ENCODE measurements at regions not wholly inside any gene's neighbourhood (a gene's known extent, or its start where the extent isn't known, plus 50 kb on each side); places are given as distances from the start of the nearest gene placed in this dataset.
"Not testable (repeated sequence)": the region's sequence is repeated elsewhere in the genome, so short reads cannot be mapped to it uniquely, and the experiment has no call there.

- DNase-seq, result no peak
Measured at GRCh38 chr3:3686907-3687648, 112.2 kb upstream of the LRRN1 start.

DNA sequence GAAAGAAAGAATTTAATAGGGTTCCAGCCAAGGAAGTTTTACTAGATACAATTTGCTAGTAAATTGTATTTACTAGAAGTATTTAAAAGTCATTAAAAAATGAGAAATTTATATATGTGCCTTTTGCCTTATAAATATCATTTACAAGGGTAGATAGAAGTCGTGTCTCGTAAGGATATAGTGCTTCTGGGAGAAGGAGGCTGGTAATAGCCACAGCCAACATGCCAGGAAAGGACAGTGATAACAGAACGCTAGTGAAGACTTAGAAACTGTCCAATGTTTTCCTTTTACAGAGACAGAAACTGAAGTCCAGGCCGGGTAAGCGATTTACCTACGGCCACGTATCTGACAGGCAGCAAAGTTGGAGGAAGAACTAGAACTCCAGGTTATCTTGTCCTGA lies 113.5 kb upstream of the LRRN1 start:
- no peak for DNase-seq

- no peak for DNase-seq
Measured at GRCh38 chr3:3683261-3683660, 116.0 kb upstream of the LRRN1 start.

DNA sequence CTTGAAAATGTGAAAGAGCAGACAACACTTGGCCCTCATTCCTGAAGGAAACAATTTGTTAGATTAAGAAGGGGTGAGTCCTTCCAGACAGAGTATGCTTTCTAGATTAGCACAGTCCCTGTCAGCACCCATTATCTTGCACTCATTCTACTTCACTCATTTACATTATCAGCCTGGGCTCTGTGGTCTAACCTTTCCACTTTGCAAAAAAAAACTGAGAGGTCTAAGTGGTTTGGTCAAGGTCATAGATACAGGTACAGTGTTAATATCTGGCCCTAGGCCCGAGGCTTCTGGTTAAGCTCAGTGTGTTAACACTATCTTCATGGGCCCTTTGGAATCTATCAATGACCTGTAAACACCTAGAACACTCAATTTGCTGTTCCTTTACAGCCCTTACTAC lies 123.4 kb upstream of the LRRN1 start:
- DNase-seq, result no peak

- DNase-seq, result no peak
Measured at GRCh38 chr3:3675186-3675585, 124.0 kb upstream of the LRRN1 start.

DNA sequence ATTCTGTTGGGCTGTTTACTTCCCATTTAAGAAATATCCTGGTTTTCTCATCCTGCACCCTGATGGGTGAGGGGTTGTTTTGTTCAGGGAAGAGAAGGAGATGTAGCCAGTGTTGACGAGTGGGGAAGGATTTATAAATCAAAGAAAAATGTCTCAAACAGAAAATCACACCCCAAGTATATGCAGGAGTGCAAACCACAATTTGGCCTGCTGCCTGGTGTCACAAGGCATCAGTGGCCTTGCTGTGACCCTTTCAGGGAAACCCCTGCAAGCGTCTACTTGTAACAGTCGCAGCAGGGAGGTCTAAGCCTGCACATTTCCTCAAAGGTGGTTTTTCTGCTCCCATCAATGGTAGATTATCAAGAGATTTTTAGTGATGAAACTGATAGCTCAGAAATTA lies 132.6 kb upstream of the LRRN1 start:
- no peak for DNase-seq

DNA sequence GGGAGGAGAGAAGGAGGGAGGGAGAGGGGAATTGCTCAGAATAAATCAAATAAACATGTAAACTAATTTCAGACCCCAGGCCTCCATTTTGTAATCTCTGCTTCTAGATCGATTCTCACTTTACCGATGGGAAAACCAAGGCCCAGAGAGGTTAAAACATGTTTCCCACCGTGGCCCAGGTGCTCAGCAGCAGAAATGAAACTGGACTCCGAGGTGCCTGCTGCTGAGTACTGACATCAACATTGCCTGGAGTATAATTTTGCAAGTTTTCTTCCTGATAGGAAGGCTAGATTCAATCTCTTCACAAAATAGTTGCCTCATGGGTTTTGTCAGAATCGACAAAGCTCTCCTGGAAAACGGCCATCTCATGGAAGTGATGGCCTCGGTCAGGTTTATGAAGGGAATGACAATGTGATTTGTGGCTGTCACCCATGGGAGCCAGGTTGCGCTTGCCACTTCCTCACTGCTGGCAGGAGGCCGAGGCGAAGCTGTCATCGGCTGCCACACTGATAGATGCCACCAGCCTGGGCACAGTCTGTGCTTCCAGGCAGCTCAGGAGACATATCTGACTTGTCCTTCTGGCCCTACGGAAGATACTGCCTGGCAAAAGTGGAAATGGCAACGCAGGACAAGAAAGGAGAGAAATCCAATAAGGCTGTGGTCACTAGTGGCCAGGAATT lies 133.1 kb upstream of the LRRN1 start:
- no peak for DNase-seq

GRCh38 chr3:3665546-3665945 lies 133.7 kb upstream of the LRRN1 start:
- DNase-seq, result no peak

- DNase-seq, result no peak
Measured at GRCh38 chr3:3664935-3665334, 134.3 kb upstream of the LRRN1 start.

DNA sequence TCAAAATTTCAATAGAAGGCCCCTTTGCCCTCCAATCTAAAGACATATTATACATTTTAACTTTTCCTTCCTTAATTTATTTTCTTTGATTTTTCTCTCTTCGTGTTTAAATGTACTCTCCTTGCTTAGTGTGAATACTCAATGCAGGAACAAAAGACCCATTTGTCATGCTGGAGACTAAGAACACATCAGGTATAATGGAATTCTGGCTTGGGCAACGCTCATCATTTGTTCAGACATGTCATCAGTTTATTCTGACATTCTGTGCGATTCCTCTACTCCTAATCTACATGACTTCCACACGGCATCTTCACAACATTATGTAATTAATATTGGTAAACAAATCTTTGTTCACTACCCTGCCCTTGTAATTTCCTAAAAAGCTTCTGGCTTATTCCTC lies 136.6 kb upstream of the LRRN1 start:
- no peak for DNase-seq

GRCh38 chr3:3654916-3655315 lies 144.3 kb upstream of the LRRN1 start:
- no peak for DNase-seq

DNA sequence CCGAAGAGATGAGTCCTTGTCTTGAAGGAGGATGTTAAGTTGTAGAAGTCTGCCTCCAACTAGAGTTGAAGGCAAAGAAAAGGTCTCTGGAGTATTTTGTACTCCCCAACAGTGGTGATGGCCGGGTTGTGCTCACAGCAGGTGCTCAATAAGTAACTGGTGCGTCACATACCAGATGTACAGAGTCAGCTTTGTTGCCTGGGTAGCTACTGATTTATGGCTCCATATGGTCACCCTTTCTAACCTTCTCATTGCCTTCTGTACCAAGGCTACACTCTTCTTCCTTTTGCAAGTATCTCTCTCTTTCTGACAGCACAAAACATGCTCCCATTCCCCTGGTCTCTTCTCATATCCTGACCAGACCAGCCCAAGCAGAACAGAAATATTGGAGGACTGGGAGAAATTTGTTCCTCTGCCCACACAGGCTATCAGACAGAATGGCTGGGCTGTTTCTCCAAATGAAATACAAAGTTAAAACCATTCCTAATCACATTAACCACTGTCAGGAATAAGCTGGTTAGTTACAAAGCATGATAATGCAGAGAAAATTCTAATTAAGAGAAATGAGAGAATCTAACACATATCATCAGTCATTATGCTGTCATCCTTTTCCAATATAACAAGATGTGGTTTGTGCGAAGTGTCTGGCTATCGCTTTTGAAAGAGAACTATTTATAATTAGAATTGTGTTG lies 150.1 kb upstream of the LRRN1 start:
- no peak for DNase-seq

DNA sequence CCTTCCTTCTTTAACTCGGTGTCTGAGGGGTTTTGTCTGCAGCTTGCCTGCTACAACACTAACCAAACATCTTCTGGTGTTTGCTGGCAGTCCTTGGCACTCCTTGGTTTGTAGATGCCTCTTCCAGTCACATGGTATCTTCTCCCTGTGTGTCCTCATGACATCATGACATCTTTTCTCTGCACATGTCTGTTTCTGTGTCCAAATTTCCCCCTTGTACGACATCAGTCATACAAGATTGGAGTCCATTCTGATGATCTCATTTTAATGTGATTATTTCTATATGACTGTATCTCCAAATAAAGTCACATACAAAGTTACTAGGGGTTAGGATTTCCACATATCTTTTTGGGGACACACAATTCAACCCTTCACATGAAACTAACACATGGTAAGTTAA lies 152.3 kb upstream of the LRRN1 start:
- DNase-seq, result no peak

DNA sequence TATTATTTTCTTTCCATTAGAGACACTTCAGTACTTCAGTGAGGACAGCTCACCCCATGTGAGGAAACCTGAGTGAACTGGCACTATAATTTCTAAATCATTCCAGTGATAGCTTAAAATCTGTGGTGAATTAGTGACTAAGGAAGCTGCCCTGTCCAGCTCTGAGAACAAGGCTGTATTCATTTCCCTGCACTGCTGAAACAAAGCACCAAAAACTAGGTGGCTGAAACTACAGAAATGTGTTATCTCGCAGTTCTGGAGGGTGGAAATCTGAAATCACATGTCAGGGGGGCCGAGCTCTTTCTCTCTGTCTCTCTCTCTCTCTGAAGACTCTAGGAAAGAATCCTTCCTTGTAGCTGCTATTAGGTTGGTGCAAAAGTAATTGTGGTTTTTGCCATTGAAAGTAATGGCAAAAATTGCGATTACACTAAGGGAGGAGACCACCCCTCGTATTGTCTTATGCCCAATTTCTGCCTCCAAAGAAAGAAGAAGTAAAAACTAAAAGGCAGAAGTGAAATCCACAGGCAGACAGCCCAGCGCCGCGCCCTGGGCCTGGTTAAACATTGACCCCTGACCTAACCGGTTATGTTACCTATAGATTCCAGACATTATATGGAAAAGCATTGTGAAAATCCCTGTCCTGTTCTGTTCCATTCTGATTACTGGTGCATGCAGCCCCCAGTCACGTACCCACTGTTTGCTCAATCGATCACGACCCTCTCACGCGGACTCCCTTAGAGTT lies 153.0 kb upstream of the LRRN1 start:
- not testable (repeated sequence) for DNase-seq

GRCh38 chr3:3641877-3642455 lies 157.3 kb upstream of the LRRN1 start:
- no peak for DNase-seq

- DNase-seq, result no peak
Measured at GRCh38 chr3:3639078-3639477, 160.2 kb upstream of the LRRN1 start.

GRCh38 chr3:3636815-3637214 lies 162.4 kb upstream of the LRRN1 start:
- no peak for DNase-seq

DNA sequence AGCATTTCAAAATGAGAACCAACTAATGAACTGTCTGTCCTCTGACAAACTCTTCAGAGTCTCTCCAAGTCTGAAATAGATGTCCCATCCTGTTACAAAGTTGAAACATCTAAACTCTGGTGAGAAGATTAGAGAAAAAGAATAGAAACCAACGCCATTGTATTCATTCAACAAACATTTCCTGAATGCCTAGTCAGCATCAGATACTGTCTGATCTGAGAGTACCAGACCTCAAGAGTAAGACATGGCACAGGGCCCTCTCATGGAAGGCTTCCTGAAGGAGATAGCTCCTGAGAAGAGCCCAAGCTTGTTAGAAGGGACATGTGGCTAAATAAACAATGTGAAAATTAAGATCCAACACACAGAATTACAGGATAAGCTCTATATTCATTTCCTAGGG lies 164.1 kb upstream of the LRRN1 start:
- no peak for DNase-seq

DNA sequence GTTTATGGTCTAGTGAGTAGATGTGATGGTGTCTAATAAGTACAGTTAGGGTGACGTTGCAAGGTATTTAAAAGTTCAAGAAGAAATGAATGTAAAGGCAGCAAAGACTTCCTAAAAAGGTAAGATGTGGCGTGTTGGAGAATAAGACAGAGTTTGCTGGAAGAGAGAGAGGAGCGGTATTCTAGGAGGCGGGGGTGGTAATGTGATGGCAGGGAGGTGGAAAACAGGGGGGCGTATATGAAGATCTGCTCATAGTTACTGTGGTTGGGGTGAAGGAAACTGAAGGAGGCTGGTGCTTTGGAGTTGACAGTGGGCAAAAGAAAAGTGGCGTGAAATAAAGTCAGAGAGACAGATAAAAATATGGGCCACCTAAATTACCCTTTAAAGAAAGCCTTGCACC lies 164.9 kb upstream of the LRRN1 start:
- DNase-seq, result no peak

DNA sequence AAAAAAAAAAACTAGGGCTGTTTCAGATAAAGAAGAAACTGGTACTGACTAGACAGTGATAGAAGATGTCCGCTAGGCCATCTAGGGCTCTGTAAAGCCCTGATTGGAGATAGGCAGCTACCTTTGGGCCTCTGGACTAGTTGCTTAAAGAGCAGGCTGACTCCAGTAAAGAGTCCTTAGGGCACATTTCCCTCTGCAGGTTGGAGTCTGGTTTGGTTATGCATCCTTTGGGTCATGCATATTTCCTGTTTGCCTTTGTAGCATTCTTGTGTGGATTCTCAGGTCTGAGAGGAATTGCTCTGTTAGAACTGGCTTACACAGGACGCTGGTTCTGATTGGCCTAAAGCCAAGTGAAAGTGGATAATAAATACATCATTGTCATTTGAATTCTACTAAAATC lies 165.5 kb upstream of the LRRN1 start:
- DNase-seq, result no peak

DNA sequence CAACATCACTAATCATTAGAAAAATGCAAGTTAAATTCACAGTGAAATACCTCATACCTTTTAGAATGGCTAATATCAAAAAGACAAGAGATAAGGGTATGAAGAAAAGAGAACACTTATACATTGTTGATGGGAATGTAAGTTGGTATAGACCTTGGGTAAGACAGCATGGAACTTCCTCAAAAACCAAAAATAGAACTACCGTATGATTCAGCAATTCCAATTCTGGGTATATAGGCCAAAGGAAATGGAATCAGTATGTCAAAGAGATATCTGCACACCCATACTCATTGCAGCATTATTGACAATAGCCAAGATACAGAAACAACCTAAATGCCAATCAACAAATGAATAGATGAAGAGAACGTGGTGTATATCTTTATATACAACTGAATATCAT lies 166.8 kb upstream of the LRRN1 start:
- DNase-seq, result no peak

- no peak for DNase-seq
Measured at GRCh38 chr3:3631114-3631513, 168.1 kb upstream of the LRRN1 start.

DNA sequence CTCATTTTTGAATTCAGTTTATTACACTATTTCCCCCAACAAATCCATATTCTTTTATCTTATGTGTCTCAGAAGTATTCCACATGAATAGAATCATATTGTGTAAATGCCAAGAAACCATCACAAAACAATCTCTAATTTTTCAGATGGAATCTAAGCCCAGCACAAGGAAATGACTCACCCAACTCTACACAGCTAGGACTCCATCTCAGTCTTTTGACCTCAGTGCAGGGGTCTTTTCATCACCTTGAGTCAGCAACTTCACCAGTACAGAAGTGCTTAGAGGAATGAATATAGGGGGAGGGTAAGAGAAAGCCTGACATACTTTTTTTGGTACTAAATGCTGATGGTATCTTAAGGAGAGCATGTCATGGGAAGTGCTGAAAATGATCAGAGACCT lies 169.3 kb upstream of the LRRN1 start:
- DNase-seq, result no peak

Data from right kidney (tissue), 1 donor.